ENCODE measurements at regions not wholly inside any gene's neighbourhood (a gene's known extent, or its start where the extent isn't known, plus 50 kb on each side); places are given as distances from the start of the nearest gene placed in this dataset.

DNA sequence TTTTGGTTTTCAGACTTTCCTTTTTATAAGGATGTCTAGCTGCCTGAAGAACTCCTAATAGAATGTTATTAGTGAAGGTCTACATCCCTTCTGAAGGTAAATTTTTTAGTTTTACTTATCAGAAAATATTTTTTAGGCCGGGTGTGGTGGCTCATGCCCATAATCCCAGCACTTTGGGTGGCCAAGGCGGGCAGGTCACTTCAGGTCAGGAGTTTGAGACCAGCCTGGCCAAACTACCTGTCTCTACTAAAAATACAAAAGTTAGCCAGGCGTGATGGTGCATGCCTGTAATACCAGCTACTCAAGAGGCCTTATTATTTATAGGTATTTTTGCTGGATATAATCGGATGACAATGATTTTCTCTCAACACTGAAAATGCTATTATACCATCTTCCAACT is 181.9 kb upstream of the KCNK2 start:
- no peaks in the 10 kb centered on the region for H3K36me3 ChIP-seq (ENCODE audit: control insufficient read depth, insufficient read depth, low read length)
- H2AK9ac ChIP-seq (replicated peaks; ENCODE audit: low read depth, low read length, poor library complexity), result no peak overlapping the region
- H3K9me1 ChIP-seq (ENCODE audit: insufficient read depth, low read length), result no peaks in the 10 kb centered on the region
- ChIA-PET CTCF (interaction anchor here (1.2 kb wide), 1 partner anchor 8 kb away, joined by 4 read pairs; no protein-coding TSS in a partner anchor), POLR2A (ENCODE audit: unreplicated experiment) (no interaction called here)
- H4K20me1 ChIP-seq (ENCODE audit: insufficient read depth, low read length), result no peaks in the 10 kb centered on the region
- H3K9ac ChIP-seq (ENCODE audit: low read depth, low read length), result no peak overlapping the region
- peak overlapping the region in 1 of 2 experiments; percentile 66; a peak in 2 of 4 replicates for H4K8ac ChIP-seq (ENCODE audit: low read depth in 2 of 2, low read length in 2 of 2)
- dilution Hi-C loops (cut with HindIII; ENCODE audit: low sequenced_read_pairs, unreplicated experiment) (no loop called here), in situ Hi-C loops (cut with MboI; ENCODE audit: low sequenced_read_pairs) (no loop called here), intact Hi-C loops (cut with micrococcal nuclease) (loop anchor here (5.0 kb wide), 1 partner anchor 108 kb away; no protein-coding TSS in a partner anchor)
- no peaks in the 10 kb centered on the region for H3K9me3 ChIP-seq (ENCODE audit: control insufficient read depth, insufficient read depth, low read length)
- 0 out of 3 replicates have a peak overlapping the region, but pooled peaks have one; percentile 42 for H2BK15ac ChIP-seq (ENCODE audit: low read depth, low read length)
- H3K27me3 ChIP-seq (ENCODE audit: control insufficient read depth, insufficient read depth, low read length), result no peaks in the 10 kb centered on the region
- peak overlapping the region; percentile 87 for H2BK120ac ChIP-seq (ENCODE audit: low read depth, low read length)
- H3K4me3 ChIP-seq (ENCODE audit: insufficient read depth, low read depth, low read length), result no peak overlapping the region
- peak overlapping the region; percentile 65; the same call in 1 of the 2 replicates for H3K14ac ChIP-seq (replicated peaks; ENCODE audit: low read depth, low read length)
- H3K4me1 ChIP-seq (ENCODE audit: control insufficient read depth, insufficient read depth, low read length), result peaks cover 7% of the 10 kb centered on the region; the same call in 1 of the 2 replicates
- peak overlapping the region; percentile 56 for H3K4ac ChIP-seq (ENCODE audit: low read depth, low read length)
- TF ChIP-seq NFE2L2 (IDR thresholded peaks at IDR 0.05; ENCODE audit: low read depth, low read length) (no peak), POLR2A (IDR thresholded peaks at IDR 0.05; ENCODE audit: low read depth, low read length) (no peak), MAFK (IDR thresholded peaks at IDR 0.05; ENCODE audit: low read depth, low read length) (no peak), MAZ (IDR thresholded peaks at IDR 0.05; ENCODE audit: borderline replicate concordance, low read depth, low read length) (no peak), RAD21 (IDR thresholded peaks at IDR 0.05; ENCODE audit: low read length) (no peak), RCOR1 (IDR thresholded peaks at IDR 0.05; ENCODE audit: insufficient replicate concordance, low read length) (no peak), CEBPB (IDR thresholded peaks at IDR 0.05; ENCODE audit: low read depth, low read length) (no peak), BHLHE40 (IDR thresholded peaks at IDR 0.05; ENCODE audit: low read depth, low read length) (no peak), FOS (IDR thresholded peaks at IDR 0.05; ENCODE audit: low read depth, low read length) (no peak), SMC3 (IDR thresholded peaks at IDR 0.05; ENCODE audit: low read depth, low read length) (no peak), MXI1 (IDR thresholded peaks at IDR 0.05; ENCODE audit: borderline replicate concordance, low read depth, low read length) (no peak), CHD1 (IDR thresholded peaks at IDR 0.05; ENCODE audit: low read depth, low read length) (no peak), RFX5 (IDR thresholded peaks at IDR 0.05; ENCODE audit: low read depth, low read length) (no peak)
- TF ChIP-seq, protein P1, sequence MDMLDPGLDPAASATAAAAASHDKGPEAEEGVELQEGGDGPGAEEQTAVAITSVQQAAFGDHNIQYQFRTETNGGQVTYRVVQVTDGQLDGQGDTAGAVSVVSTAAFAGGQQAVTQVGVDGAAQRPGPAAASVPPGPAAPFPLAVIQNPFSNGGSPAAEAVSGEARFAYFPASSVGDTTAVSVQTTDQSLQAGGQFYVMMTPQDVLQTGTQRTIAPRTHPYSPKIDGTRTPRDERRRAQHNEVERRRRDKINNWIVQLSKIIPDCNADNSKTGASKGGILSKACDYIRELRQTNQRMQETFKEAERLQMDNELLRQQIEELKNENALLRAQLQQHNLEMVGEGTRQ (IDR thresholded peaks at IDR 0.05; ENCODE audit: low read depth, low read length), result no peak
- TF ChIP-seq, protein P2, sequence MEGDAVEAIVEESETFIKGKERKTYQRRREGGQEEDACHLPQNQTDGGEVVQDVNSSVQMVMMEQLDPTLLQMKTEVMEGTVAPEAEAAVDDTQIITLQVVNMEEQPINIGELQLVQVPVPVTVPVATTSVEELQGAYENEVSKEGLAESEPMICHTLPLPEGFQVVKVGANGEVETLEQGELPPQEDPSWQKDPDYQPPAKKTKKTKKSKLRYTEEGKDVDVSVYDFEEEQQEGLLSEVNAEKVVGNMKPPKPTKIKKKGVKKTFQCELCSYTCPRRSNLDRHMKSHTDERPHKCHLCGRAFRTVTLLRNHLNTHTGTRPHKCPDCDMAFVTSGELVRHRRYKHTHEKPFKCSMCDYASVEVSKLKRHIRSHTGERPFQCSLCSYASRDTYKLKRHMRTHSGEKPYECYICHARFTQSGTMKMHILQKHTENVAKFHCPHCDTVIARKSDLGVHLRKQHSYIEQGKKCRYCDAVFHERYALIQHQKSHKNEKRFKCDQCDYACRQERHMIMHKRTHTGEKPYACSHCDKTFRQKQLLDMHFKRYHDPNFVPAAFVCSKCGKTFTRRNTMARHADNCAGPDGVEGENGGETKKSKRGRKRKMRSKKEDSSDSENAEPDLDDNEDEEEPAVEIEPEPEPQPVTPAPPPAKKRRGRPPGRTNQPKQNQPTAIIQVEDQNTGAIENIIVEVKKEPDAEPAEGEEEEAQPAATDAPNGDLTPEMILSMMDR (conservative IDR thresholded peaks at IDR 0.05; ENCODE audit: low read depth, low read length), result no peak
- TF ChIP-seq, protein P3, sequence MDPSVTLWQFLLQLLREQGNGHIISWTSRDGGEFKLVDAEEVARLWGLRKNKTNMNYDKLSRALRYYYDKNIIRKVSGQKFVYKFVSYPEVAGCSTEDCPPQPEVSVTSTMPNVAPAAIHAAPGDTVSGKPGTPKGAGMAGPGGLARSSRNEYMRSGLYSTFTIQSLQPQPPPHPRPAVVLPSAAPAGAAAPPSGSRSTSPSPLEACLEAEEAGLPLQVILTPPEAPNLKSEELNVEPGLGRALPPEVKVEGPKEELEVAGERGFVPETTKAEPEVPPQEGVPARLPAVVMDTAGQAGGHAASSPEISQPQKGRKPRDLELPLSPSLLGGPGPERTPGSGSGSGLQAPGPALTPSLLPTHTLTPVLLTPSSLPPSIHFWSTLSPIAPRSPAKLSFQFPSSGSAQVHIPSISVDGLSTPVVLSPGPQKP (IDR thresholded peaks at IDR 0.05; ENCODE audit: borderline replicate concordance, low read depth, low read length), result no peak
- peak overlapping the region; percentile 88 for H2BK20ac ChIP-seq (ENCODE audit: low read depth, low read length)
- H4K91ac ChIP-seq (ENCODE audit: insufficient read depth, low read depth, low read length), result peak overlapping the region; percentile 61; the same call in 1 of the 2 replicates
- H3K56ac ChIP-seq (ENCODE audit: extremely low read depth, insufficient read depth, low read length), result peak overlapping the region; percentile 31; the same call in 1 of the 2 replicates
- BruUV-seq (replicated peaks), result no TSS peak
- DNase-seq, result no peak
- ATAC-seq (ENCODE audit: low read depth), result no peak
- no CpG with 5 or more reads among the region's 4 CpGs for WGBS, 2 experiments (ENCODE audit: extremely low coverage in 2 of 2, insufficient read length in 1 of 2)
- H2AK5ac ChIP-seq (ENCODE audit: low read depth, low read length), result 0 out of 2 replicates have a peak overlapping the region, but pooled peaks have one; percentile 86
- peak overlapping the region; percentile 12; the same call in 1 of the 2 replicates for H3K18ac ChIP-seq (ENCODE audit: low read depth, low read length)
- H2AFZ ChIP-seq (replicated peaks; ENCODE audit: low read length, poor library complexity), result no peak overlapping the region
- H2BK5ac ChIP-seq (ENCODE audit: low read depth, low read length, poor library complexity, severe bottlenecking), result peak overlapping the region; percentile 78
- H3K4me2 ChIP-seq (ENCODE audit: low read depth, low read length), result no peak overlapping the region
- H4K5ac ChIP-seq (ENCODE audit: low read depth, low read length), result no peak overlapping the region; the same call in 1 of the 2 replicates
- no peaks in the 10 kb centered on the region for H3K79me1 ChIP-seq (ENCODE audit: low read depth in 1 of 2, low read length in 2 of 2)
- H3K23ac ChIP-seq (ENCODE audit: low read depth, low read length), result peak overlapping the region; percentile 13; the same call in 1 of the 2 replicates
- no peak overlapping the region; the same call in 1 of the 2 replicates for H3K27ac ChIP-seq (ENCODE audit: insufficient read depth, low read length)

All from IMR-90 (cell line).